SW480 (cell line): ENCODE measurements at regions not wholly inside any gene's neighbourhood (a gene's known extent, or its start where the extent isn't known, plus 50 kb on each side); places are given as distances from the start of the nearest gene placed in this dataset.
A peak's percentile ranks its signal among the peaks of the same experiment; 100 is the strongest.

Experiments used
- DNase-seq: peaks from one replicate; pipeline ENCODE4 v3.0.0-alpha.2; 2016; ENCODE audit warnings: low spot score

- DNase-seq, result no peak
These were observed 655.6 kb upstream of the NEGR1 start for GRCh38 chr1:72937905-72938304.

GRCh38 chr1:72936942-72937341 is 654.6 kb upstream of the NEGR1 start:
- no peak for DNase-seq

- DNase-seq, result no peak
These were observed 653.9 kb upstream of the NEGR1 start for GRCh38 chr1:72936151-72936740.

GRCh38 chr1:72932025-72932424 is 649.7 kb upstream of the NEGR1 start:
- no peak for DNase-seq

DNA sequence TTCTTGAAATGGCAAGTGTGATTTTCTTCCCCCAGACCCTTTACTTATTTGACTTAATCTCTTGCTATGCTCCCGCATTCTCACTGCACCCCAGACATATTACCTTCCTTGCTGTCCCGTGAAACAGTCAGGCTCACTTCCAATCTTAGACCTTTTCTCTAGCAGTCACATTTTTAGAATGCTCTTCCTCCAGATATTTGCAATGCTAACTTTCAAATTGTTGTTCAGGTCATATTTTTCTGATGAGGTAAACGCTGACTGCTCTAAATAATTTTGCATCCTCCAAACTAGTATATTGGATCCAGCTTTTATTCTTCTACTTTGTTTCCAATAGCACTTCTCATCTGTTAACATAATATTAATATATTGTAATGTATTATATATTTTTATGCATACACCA is 648.2 kb upstream of the NEGR1 start:
- DNase-seq, result no peak

DNA sequence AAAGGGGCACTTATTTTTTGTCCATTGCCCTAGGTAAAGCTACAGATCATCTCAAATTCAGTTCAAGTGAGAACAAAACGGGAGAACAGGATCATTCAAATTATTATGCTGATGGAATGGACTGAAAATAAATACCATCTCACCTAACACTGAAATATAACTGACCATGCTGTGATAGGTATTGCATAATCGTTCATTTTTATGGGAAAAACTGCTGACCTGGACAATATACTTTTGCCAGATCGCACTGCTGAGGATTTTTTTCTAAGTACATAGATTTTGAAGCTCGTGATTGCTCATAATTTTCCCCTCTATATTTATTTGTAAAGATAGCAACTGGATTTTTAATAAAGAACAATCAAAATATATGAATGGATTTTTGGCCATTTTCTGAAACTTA is 636.6 kb upstream of the NEGR1 start:
- DNase-seq, result no peak

DNA sequence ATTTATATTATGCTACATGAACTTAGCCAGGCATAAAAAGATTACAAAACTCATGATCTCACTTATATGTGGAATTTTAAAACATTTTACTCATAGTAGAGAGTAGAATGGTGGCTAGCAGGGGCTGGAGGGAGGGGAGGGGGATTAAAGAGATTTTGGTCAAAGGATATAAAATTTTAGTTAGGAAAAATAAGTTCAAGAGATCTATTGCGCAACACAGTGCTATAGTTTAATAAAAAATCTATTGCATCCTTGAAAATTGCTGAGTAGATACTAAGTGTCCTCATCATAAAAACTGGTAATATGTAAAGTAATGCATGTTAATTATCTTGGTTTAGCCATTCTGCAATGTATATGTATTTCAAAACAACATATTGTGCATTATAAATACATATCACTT is 635.6 kb upstream of the NEGR1 start:
- DNase-seq, result no peak

DNA sequence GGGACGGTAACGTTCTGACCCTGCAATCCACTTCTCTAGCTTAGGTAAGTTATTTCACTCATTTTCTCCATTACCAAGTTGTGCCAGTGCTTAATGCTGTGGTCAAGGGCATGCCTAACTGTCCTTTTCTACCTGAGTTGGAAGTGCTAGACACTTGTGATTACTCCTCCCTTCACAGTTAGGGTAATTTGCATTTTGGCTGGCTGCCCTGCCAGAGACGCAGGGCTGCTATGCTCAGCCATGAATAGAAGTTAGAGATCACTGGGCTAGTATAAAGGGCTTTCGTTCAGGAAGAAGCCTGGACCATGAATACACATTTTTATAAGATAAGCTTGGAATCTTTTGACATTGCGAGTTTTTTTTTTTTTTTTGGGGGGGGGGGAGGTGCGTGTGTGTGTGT is 633.2 kb upstream of the NEGR1 start:
- no peak for DNase-seq

DNA sequence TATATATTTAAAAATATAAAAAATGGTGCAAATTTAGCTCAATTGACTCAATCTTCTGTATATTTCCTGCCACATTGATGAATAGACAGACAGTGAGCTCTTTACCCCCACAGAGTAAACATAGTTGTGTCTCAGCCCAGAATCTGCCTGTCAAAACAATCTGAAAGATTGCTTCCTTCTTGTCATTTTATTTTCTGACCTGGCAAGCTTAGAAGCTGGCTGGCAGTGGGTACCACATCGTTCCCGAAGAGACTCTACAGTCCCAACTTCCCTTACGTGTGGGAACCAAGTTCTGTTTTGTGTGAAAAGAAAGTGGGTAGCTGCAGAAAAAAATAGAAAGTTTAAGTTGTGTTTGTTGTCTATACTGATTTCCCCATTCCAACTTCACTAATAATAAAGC is 629.3 kb upstream of the NEGR1 start:
- no peak for DNase-seq

GRCh38 chr1:72896256-72896655 is 613.9 kb upstream of the NEGR1 start:
- no peak for DNase-seq

DNA sequence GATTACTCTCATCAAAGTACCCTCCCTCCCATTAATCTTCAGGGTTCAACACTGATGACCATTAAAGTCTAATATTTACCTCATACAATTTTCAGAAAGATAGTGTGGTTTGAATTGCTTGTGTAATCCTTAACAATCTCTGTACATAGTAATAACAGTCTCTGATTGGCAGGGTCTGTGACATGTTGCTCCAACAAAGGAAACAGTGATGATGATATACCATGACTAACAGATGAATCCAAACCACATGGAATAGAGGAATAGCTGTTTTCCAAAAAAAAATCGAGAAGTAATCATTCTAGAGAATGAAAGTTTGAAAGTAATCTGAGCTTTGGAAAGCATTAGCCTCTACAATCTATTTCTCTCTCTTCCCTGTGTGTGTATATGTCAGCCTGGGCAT is 610.1 kb upstream of the NEGR1 start:
- no peak for DNase-seq

DNA sequence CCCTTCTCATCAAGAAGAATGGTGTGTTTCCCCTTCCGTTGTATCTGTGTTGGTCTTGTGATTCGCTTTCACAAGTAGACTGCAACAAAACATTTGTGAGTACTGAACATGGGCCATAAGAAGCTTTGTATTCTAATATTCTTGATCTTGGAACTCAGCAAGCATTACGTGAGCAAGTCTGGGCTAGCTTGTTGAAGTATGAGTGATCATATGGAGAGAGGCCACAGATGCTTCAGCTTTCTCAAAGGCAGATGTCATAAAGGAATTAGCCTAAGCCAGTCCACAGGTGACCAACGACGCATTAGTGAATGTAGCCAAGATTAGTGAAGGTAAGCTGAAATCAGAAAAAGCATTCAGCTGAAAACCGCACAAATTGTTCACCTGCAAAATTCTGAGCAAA is 609.6 kb upstream of the NEGR1 start:
- DNase-seq, result no peak

- no peak for DNase-seq
These were observed 603.5 kb upstream of the NEGR1 start for GRCh38 chr1:72885841-72886240.

GRCh38 chr1:72885017-72885416 is 602.7 kb upstream of the NEGR1 start:
- no peak for DNase-seq

GRCh38 chr1:72869873-72870272 is 587.5 kb upstream of the NEGR1 start:
- DNase-seq, result no peak

DNA sequence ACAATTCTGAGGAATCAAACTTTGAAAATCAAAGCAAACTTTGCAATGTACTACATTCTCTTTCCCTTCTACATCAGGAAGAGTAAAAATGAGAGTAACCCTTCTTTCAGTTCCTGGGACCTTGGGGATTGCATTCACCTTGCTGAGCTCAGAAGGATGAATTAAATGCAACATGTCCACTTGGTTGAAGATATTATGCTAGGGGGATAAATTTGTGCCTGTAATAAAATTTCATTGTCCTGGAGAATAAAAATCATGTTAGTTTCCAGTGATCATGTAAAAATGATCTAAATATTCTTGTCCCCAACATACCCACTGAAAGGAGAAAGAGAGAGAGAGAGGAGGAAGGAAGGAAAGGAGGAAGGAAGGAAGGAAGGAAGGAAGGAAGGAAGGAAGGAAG is 587.1 kb upstream of the NEGR1 start:
- no peak for DNase-seq

DNA sequence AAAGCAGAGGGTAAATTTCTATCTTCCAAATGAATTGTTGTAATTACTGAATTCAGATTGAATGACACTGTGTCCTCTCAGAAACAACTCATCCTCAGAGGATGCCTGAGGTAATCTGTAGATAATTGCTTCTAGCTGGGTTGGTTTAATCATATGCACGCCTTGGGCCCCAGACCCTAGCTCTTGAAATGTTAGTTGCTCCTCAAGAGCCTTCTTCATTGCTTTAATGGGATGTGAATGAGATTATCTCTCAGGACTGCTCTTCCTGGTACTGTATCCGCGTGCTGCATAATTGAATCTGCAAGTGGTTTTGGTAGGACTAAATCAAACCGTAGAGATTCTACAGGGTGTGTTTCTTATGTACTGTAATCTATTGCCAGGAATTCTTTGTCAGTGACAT is 569.3 kb upstream of the NEGR1 start:
- DNase-seq, result no peak

GRCh38 chr1:72848997-72849396 is 566.7 kb upstream of the NEGR1 start:
- DNase-seq, result no peak

GRCh38 chr1:72847651-72848050 is 565.3 kb upstream of the NEGR1 start:
- no peak for DNase-seq

DNA sequence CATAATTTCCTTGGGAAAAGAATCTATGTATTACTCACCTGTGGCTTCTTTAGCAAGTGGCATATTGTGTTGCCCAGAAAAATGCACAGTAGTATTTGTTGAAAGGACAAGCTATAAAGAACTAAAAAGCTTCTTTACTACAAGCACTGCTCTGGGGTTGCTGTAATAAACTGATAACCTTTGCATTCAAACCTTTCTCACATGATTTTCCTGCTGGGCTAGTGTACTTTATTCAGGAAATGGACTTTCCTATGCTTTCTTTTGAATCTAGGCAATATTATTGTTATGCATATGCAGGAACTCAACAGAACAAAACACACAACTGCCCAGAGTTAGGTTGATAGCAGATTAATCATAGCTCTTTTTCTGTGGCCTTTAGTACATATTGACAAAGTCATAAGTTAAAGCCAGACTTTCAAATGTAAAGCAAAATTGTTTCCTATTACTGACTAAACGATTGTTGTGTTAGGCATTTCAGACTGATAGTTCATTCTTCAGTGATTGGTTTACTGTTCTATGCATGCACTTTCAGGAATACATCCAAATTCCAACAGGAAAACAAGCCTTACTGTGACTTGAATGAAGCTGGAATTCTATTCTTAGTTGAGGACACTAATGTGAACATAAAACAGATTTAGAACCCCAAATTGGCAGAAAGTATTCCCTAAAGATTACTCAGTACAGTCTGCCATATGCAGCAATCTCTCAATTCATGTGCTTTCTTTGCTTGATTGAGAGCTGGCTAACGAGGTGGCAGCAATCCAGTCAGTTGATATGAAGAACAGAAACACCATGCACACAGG is 564.3 kb upstream of the NEGR1 start:
- no peak for DNase-seq

DNA sequence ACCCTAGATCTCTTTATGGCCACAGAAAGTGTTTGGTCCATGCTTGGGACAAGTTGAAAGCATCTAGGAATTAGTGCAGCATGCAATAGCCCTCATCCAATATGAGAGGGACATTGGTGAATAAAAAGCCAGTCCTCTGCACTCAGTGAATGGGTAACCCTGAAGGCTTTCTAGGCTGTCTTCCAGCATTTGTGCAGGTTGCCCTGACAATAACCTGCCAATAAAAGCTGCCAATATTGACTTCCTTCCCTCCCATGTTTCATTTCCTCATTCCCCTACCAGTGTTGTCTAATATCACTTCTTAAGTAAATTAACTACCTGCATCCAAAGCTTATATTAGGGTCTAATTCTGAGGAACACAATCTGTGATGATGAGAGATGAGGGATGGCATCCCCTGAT is 563.6 kb upstream of the NEGR1 start:
- DNase-seq, result no peak

DNA sequence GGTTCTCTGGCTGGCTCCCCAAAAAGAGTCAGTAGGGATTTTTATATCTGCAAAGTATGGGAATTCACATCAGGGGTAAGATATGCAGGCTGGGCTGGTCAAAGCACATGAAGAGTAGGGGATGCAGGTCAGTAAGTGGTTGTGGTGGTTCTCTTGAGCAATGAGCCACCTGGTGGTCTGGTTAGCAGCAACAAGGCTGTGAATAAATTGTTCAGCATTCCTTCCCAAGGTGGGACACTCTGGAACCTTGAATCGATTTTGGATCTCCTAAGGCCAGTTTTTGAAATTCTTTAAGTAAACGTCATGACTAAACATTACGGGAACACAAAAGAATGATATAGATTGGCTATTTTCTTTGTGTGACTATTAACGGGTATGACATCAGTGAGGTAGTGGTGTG is 563.0 kb upstream of the NEGR1 start:
- peak; percentile 20 for DNase-seq

- no peak for DNase-seq
These were observed 555.4 kb upstream of the NEGR1 start for GRCh38 chr1:72837781-72838180.
